Cardiac muscle cell (in vitro differentiated cells and primary cell): ENCODE measurements at regions not wholly inside any gene's neighbourhood (a gene's known extent, or its start where the extent isn't known, plus 50 kb on each side); places are given as distances from the start of the nearest gene placed in this dataset.
"Not testable (repeated sequence)": the region's sequence is repeated elsewhere in the genome, so short reads cannot be mapped to it uniquely, and the experiment has no call there.

Experiments used
- DNase-seq, 2 donors: peaks; one replicate each; pipeline versions ENCODE4 v3.0.0 to v3.0.0-alpha.2; 2010 to 2017; ENCODE audit warnings: low read depth in 1 of 2, low spot score in 1 of 2
- H3K27ac ChIP-seq: fragments of 200-600 bp; sonication (generic); 2 replicates; pipeline ENCODE4 v1.5.1; 2016
- H3K27me3 ChIP-seq: fragments of 200-600 bp; sonication (generic); 2 replicates; pipeline ENCODE4 v1.6.0; 2016; ENCODE audit warnings: control low read depth
- H3K36me3 ChIP-seq: fragments of 200-600 bp; sonication (generic); 2 replicates; pipeline ENCODE4 v1.5.1; 2016; ENCODE audit warnings: control low read depth
- H3K4me1 ChIP-seq: fragments of 200-600 bp; sonication (generic); 2 replicates; pipeline ENCODE4 v1.8.1; 2017; ENCODE audit warnings: low read depth, mild to moderate bottlenecking, mixed run types
- H3K4me3 ChIP-seq: fragments of 200-600 bp; sonication (generic); 2 replicates; pipeline ENCODE4 v1.5.1; 2016; ENCODE audit warnings: mild to moderate bottlenecking
- H3K9me3 ChIP-seq: fragments of 200-600 bp; sonication (generic); 2 replicates; pipeline ENCODE4 v1.5.1; 2017; ENCODE audit warnings: low read depth, mild to moderate bottlenecking, control low read depth
- CTCF ChIP-seq: IDR thresholded peaks from 2 replicates; pipeline ENCODE4 v1.5.1; 2012; ENCODE audit warnings: low read depth, mild to moderate bottlenecking, low read length

DNA sequence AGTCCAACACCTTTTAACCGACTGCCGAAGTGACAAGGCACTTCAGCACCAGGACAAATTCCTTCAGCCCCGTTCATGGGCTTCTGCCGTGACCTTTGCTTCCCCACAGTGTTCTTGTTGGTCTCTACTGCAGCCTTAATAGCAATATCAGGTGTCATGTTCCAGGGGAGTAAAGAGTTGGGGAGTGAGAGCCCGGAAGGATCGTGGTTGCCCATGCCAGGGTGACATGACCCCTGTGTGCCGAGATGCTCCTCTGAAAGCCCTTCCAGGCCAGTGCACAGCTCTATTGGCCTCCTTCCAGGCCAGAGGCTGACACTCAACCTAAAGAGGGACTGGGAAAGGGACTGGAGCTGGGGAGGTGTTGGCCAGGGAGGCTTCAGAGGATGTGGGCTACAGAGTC is 279.2 kb downstream of the CYRIA start:
- Histone ChIP-seq H3K27ac (peak overlapping the region; percentile 81), H3K36me3 (no peaks in the 10 kb centered on the region), H3K4me3 (no peak overlapping the region), H3K4me1 (peaks cover 34% of the 10 kb centered on the region), H3K9me3 (no peaks in the 10 kb centered on the region), H3K27me3 (no peaks in the 10 kb centered on the region)
- TF ChIP-seq CTCF, result no peak
- DNase-seq, result peak in 1 of 2 donors; percentile 61

DNA sequence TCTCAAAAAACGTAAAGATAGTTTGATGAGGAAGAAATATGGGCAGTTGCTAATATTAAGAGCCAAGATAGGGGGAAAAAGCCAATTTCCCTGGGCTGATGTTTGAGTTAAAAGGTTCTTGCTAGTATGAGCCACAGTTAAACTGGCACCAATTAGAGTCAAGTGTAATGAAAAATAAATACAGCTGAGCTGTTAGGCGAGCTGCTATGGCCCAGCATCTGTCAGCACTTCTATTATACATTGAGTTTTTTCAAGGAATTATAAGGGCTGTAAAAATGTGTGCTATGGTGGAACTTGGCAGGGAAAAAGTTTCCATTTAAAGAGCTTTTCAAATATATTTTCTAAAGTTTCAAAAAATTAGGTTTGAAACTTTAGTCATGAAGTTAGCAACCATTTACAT is 279.6 kb downstream of the CYRIA start:
- Histone ChIP-seq H3K9me3 (no peaks in the 10 kb centered on the region), H3K36me3 (no peaks in the 10 kb centered on the region), H3K4me1 (peaks cover 34% of the 10 kb centered on the region), H3K27ac (peak overlapping the region; percentile 81), H3K27me3 (no peaks in the 10 kb centered on the region), H3K4me3 (no peak overlapping the region)
- no peak for TF ChIP-seq CTCF
- DNase-seq, result peak in 1 of 2 donors; percentile 43

- no peaks in the 10 kb centered on the region for H3K36me3 ChIP-seq
- DNase-seq, result peak in 1 of 2 donors; percentile 82
- H3K27me3 ChIP-seq, result no peaks in the 10 kb centered on the region
- H3K4me1 ChIP-seq, result peaks cover 34% of the 10 kb centered on the region
- peak overlapping the region; percentile 81 for H3K27ac ChIP-seq
- no peaks in the 10 kb centered on the region for H3K9me3 ChIP-seq
- no peak overlapping the region for H3K4me3 ChIP-seq
- no peak for TF ChIP-seq CTCF
Observed at GRCh38 chr2:16385341-16385740, 280.3 kb downstream of the CYRIA start.

DNA sequence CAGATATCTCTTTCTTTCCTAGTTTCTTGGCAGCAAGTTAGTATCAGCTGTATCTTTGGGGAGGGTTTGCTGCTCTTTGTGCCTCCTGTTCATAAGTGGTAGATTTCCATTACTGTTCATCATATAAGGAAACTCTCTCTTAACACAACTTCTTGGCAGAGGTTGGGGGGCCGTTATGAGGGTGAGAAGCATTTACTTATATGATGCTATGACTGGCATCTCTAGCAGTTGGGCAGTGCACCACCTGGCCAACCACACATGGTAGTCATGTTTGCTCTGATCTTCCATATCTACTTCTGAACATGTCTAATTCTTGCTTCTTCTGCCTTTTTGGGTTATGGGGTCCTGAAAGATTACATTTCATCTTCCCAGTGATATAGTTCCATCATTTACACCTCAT is 282.2 kb downstream of the CYRIA start:
- Histone ChIP-seq H3K27me3 (no peaks in the 10 kb centered on the region), H3K36me3 (no peaks in the 10 kb centered on the region), H3K4me1 (peaks cover 34% of the 10 kb centered on the region), H3K4me3 (no peak overlapping the region), H3K27ac (no peak overlapping the region), H3K9me3 (no peaks in the 10 kb centered on the region)
- TF ChIP-seq CTCF, result no peak
- no peak for DNase-seq

- DNase-seq, result no peak
- Histone ChIP-seq H3K36me3 (no peaks in the 10 kb centered on the region), H3K27me3 (no peaks in the 10 kb centered on the region), H3K4me1 (peaks cover 34% of the 10 kb centered on the region), H3K27ac (no peak overlapping the region), H3K9me3 (no peaks in the 10 kb centered on the region), H3K4me3 (no peak overlapping the region)
- no peak for TF ChIP-seq CTCF
Observed at GRCh38 chr2:16382451-16382850, 283.2 kb downstream of the CYRIA start.

DNA sequence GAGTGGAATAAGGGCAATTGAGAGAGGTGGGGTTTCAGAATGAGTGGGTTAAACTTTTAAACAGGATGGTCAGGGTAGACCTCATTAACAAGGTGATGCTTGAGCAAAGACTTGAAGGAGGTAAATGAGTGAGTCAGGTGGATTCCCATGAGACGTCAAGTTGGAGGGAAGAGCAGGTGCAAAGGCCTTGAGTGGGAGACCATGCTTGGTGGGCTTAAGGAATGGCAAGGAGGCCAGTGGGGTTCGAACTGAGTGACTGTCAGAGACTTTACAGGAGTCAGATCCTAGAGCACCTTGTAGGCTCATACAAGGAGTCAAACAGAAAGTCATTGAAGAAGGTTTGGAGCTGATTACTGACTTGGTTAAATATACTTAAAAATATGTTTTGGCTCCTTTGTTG is 284.1 kb downstream of the CYRIA start:
- Histone ChIP-seq H3K9me3 (no peaks in the 10 kb centered on the region), H3K36me3 (no peaks in the 10 kb centered on the region), H3K27ac (no peak overlapping the region), H3K4me1 (peaks cover 26% of the 10 kb centered on the region), H3K4me3 (no peak overlapping the region), H3K27me3 (no peaks in the 10 kb centered on the region)
- DNase-seq, result no peak
- no peak for TF ChIP-seq CTCF

- not testable (repeated sequence) for H3K27ac ChIP-seq
Observed at GRCh38 chr2:16379901-16380300, 285.7 kb downstream of the CYRIA start.

GRCh38 chr2:16379061-16379460 is 286.6 kb downstream of the CYRIA start:
- not testable (repeated sequence) for H3K4me1 ChIP-seq, H3K4me3 ChIP-seq, DNase-seq, H3K27me3 ChIP-seq, H3K36me3 ChIP-seq, H3K9me3 ChIP-seq, H3K27ac ChIP-seq

More at GRCh38 chr2:16379901-16380300, 285.7 kb downstream of the CYRIA start:
- H3K36me3 ChIP-seq, H3K4me3 ChIP-seq, H3K27me3 ChIP-seq, H3K9me3 ChIP-seq, DNase-seq: not testable (repeated sequence)
- H3K4me1 ChIP-seq, result peaks cover 13% of the 10 kb centered on the region
